DMS79 treated with DMSO at 0.1 percent for 48 hours (cell line): ENCODE measurements at regions not wholly inside any gene's neighbourhood (a gene's known extent, or its start where the extent isn't known, plus 50 kb on each side); places are given as distances from the start of the nearest gene placed in this dataset.

ENCODE experiments used
- DNase-seq: peaks from one replicate; lab custom pipeline; 2025; lab: John Stamatoyannopoulos, UW

GRCh38 chr17:73815474-73815873, 171.2 kb upstream of the SDK2 start:
- no peak for DNase-seq

- DNase-seq = no peak
Observed at GRCh38 chr17:73819440-73820395, 175.5 kb upstream of the SDK2 start.

- peak; percentile 49 for DNase-seq
Observed at GRCh38 chr17:73820686-73821448, 176.6 kb upstream of the SDK2 start.

GRCh38 chr17:73821665-73822064, 177.4 kb upstream of the SDK2 start:
- DNase-seq = no peak

GRCh38 chr17:73822371-73822770, 178.1 kb upstream of the SDK2 start:
- DNase-seq = no peak

GRCh38 chr17:73823684-73824083, 179.4 kb upstream of the SDK2 start:
- DNase-seq = no peak

- peak; percentile 36 for DNase-seq
Observed at GRCh38 chr17:73824321-73824720, 180.1 kb upstream of the SDK2 start.

- no peak for DNase-seq
Observed at GRCh38 chr17:73826181-73826871, 182.1 kb upstream of the SDK2 start.

GRCh38 chr17:73826872-73827228, 182.6 kb upstream of the SDK2 start:
- DNase-seq = no peak

- no peak for DNase-seq
Observed at GRCh38 chr17:73827627-73828291, 183.5 kb upstream of the SDK2 start.

- DNase-seq = no peak
Observed at GRCh38 chr17:73829676-73830280, 185.5 kb upstream of the SDK2 start.

GRCh38 chr17:73831699-73832098, 187.5 kb upstream of the SDK2 start:
- DNase-seq = no peak

- DNase-seq = peak; percentile 24
Observed at GRCh38 chr17:73833775-73834488, 189.7 kb upstream of the SDK2 start.

GRCh38 chr17:73834684-73835343, 190.6 kb upstream of the SDK2 start:
- DNase-seq = no peak

GRCh38 chr17:73835605-73836004, 191.4 kb upstream of the SDK2 start:
- DNase-seq = no peak

- DNase-seq = peak; percentile 10
Observed at GRCh38 chr17:73838815-73839214, 194.6 kb upstream of the SDK2 start.

GRCh38 chr17:73840829-73841228, 196.6 kb upstream of the SDK2 start:
- DNase-seq = no peak

- DNase-seq = no peak
Observed at GRCh38 chr17:73841431-73842060, 197.3 kb upstream of the SDK2 start.

GRCh38 chr17:73847952-73848351, 203.7 kb upstream of the SDK2 start:
- no peak for DNase-seq

GRCh38 chr17:73850426-73850825, 206.2 kb upstream of the SDK2 start:
- DNase-seq = no peak
